K562 (cell line): ENCODE measurements at regions not wholly inside any gene's neighbourhood (a gene's known extent, or its start where the extent isn't known, plus 50 kb on each side); places are given as distances from the start of the nearest gene placed in this dataset.

Experiments
- ATAC-seq: fragments of 200-7000 bp; cut with Tn5 transposase; 3 replicates; pipeline ENCODE4 v1.9.1; 2020; ENCODE audit warnings: moderate library complexity
- BruUV-seq: library from RNA; stranded (reverse); fragments of 400-500 nt; replicated peaks from 2 replicates; lab custom pipeline; 2021; lab: Mats Ljungman, UMichigan
- CTCF ChIA-PET: fragments of 300-600 bp; formaldehyde crosslinking; extraction: SDS; loops from one replicate; lab custom pipeline; 2021; ENCODE audit warnings: low intra/inter-chr PET ratio; lab: Yijun Ruan, JAX
- POLR2A ChIA-PET: fragments of 300-600, 350-650 bp; sonication (Branson Sonifier 250); formaldehyde crosslinking; extraction: SDS; loops from one replicate; lab custom pipeline; 2021; ENCODE audit warnings: antibody characterized with exemption, inconsistent platforms; lab: Yijun Ruan, JAX
- DNase-seq, 4 experiments: peaks; one replicate each; pipeline versions ENCODE4 v3.0.0 to v3.0.0-alpha.2; 2011 to 2018; ENCODE audit warnings: low spot score in 3 of 4, mixed read lengths in 3 of 4; ENCODE audit errors: extremely low read depth in 1 of 4
- FAIRE-seq: peaks from 2 replicates; lab custom pipeline; 2011; peaks lifted over from hg19 to GRCh38; lab: Jason Lieb, UNC
- H2AFZ ChIP-seq: 2 replicates; pipeline ENCODE4 v1.6.0; 2011; ENCODE audit warnings: low read depth, low read length, control low read depth, inconsistent platforms
- H3K27ac ChIP-seq: fragments of 200-600 bp; 3 replicates; pipeline ENCODE4 v1.8.0; 2011; ENCODE audit warnings: low read depth, mild to moderate bottlenecking, control low read depth, inconsistent platforms, low read length, moderate library complexity, mixed read lengths; ENCODE audit errors: extremely low read depth
- H3K27me3 ChIP-seq, 2 experiments: fragments of 300-600 bp in 1 of 2; 2 replicates in 1 of 2; 3 replicates in 1 of 2; pipeline versions ENCODE4 v1.6.0 to v1.8.0; 2011; ENCODE audit warnings: inconsistent platforms in 2 of 2, low read length in 2 of 2, mild to moderate bottlenecking in 1 of 2, mixed read lengths in 1 of 2, moderate library complexity in 1 of 2; ENCODE audit not compliant: control insufficient read depth in 2 of 2, insufficient read depth in 2 of 2
- H3K36me3 ChIP-seq: fragments of 300-600 bp; 3 replicates; pipeline ENCODE4 v1.8.0; 2011; ENCODE audit warnings: mild to moderate bottlenecking, low read length, inconsistent platforms; ENCODE audit not compliant: control insufficient read depth, insufficient read depth
- H3K4me1 ChIP-seq, 2 experiments: fragments of 200-600 bp in 1 of 2; replicated peaks in 1 of 2; 2 replicates in 1 of 2; 3 replicates in 1 of 2; pipeline versions ENCODE4 v1.5.1 to v1.8.0; 2011; ENCODE audit warnings: inconsistent platforms in 2 of 2, low read length in 2 of 2, mild to moderate bottlenecking in 1 of 2, mixed read lengths in 1 of 2, moderate library complexity in 1 of 2; ENCODE audit not compliant: control insufficient read depth in 2 of 2, insufficient read depth in 2 of 2
- H3K4me2 ChIP-seq: 2 replicates; pipeline ENCODE4 v1.6.1; 2011; ENCODE audit warnings: low read length, control low read depth, inconsistent platforms, mixed read lengths; ENCODE audit not compliant: insufficient read depth
- H3K4me3 ChIP-seq: fragments of 200-600 bp; sonication (generic), shearing (Covaris generic); 2 replicates; pipeline ENCODE4 v1.5.1; 2016; ENCODE audit warnings: control low read depth, inconsistent platforms
- H3K79me2 ChIP-seq: fragments of 200-600 bp; 3 replicates; pipeline ENCODE4 v1.8.0; 2011; ENCODE audit warnings: low read length, inconsistent platforms; ENCODE audit not compliant: control insufficient read depth, insufficient read depth
- H3K9ac ChIP-seq, 2 experiments: 2 replicates each; pipeline versions ENCODE4 v1.6.0 to v1.6.1; 2011; ENCODE audit warnings: low read depth in 2 of 2, low read length in 2 of 2, control low read depth in 1 of 2, inconsistent platforms in 1 of 2, mild to moderate bottlenecking in 1 of 2, mixed read lengths in 1 of 2; ENCODE audit not compliant: insufficient read depth in 1 of 2
- H3K9me1 ChIP-seq: one replicate; pipeline ENCODE4 v1.6.0; 2011; ENCODE audit warnings: inconsistent platforms, mild to moderate bottlenecking, low read length, moderate library complexity; ENCODE audit not compliant: control insufficient read depth, insufficient read depth
- H3K9me3 ChIP-seq: replicated peaks from 2 replicates; pipeline ENCODE4 v1.5.1; 2011; ENCODE audit warnings: low read depth, low read length, inconsistent platforms; ENCODE audit not compliant: control insufficient read depth, insufficient read depth
- H4K20me1 ChIP-seq: replicated peaks from 2 replicates; pipeline ENCODE4 v1.6.1; 2011; ENCODE audit warnings: low read length, inconsistent platforms, mixed read lengths; ENCODE audit not compliant: control insufficient read depth, insufficient read depth
- EGR1 ChIP-seq: fragments of 450-650 bp; conservative IDR thresholded peaks from 2 replicates; pipeline ENCODE4 v1.6.1; 2017; ENCODE audit warnings: mild to moderate bottlenecking
- EHMT2 ChIP-seq: fragments of 450-650 bp; IDR thresholded peaks from 2 replicates; pipeline ENCODE4 v1.6.1; 2018; ENCODE audit warnings: antibody characterized with exemption
- ETV1 ChIP-seq: fragments of 450-650 bp; conservative IDR thresholded peaks from 2 replicates; pipeline ENCODE4 v1.6.1; 2016; ENCODE audit warnings: missing genetic modification characterization, control low read depth, low read depth, missing compliant biosample characterization
- RHOXF2B ChIP-seq: fragments of 250-450 bp; sonication (Bioruptor Pico); conservative IDR thresholded peaks from 2 replicates; pipeline ENCODE4 v1.5.1; 2021
- TCF3 ChIP-seq: sonication (generic); formaldehyde crosslinking; IDR thresholded peaks from 2 replicates; pipeline ENCODE4 v1.4.0; 2020; ENCODE audit warnings: mild to moderate bottlenecking, missing genetic modification reagents
- ZNF239 ChIP-seq: fragments of 250-450 bp; sonication (Bioruptor Pico); IDR thresholded peaks from 2 replicates; pipeline ENCODE4 v1.4.0; 2020; ENCODE audit warnings: mild to moderate bottlenecking
- ZNF253 ChIP-seq: fragments of 250-450 bp; sonication (Bioruptor Pico); conservative IDR thresholded peaks from 2 replicates; pipeline ENCODE4 v1.6.1; 2021; ENCODE audit warnings: mild to moderate bottlenecking
- ZNF324 ChIP-seq: fragments of 250-450 bp; sonication (Bioruptor Pico); IDR thresholded peaks from 2 replicates; pipeline ENCODE4 v1.4.0; 2020; ENCODE audit warnings: mild to moderate bottlenecking
- ZNF696 ChIP-seq: fragments of 250-450 bp; sonication (Bioruptor Pico); conservative IDR thresholded peaks from 2 replicates; pipeline ENCODE4 v1.4.0; 2020; ENCODE audit warnings: mild to moderate bottlenecking, moderate library complexity
- WGBS: fragments of 100-300 bp; shearing (Covaris generic); methylation state at CpG from one replicate; pipeline ENCODE4 v1.1.6; 2016; ENCODE audit warnings: low coverage, mixed read lengths; ENCODE audit not compliant: insufficient coverage; ENCODE audit errors: missing lambda C conversion rate; 5-methylcytosine and 5-hydroxymethylcytosine counted together
- in situ Hi-C: fragments of 300-500 bp; cut with MboI; formaldehyde crosslinking; loops from 4 replicates; pipeline ENCODE4 v1.15.0; 2018; ENCODE audit warnings: inconsistent platforms, mixed read lengths
- intact Hi-C: fragments of 100-400 bp; cut with micrococcal nuclease; formaldehyde crosslinking; loops from 2 replicates; pipeline ENCODE4 v1.14.2; 2022
- TF ChIP-seq, protein P1 (sequence below): fragments of 200-800 bp; sonication (Bioruptor generic); IDR thresholded peaks from 2 replicates; pipeline ENCODE4 v1.6.1; 2017; ENCODE audit warnings: missing genetic modification characterization, missing compliant biosample characterization

- intact Hi-C loops, result no loop called here
- TF ChIP-seq TCF3 (CRISPR knock-in tag) (no peak), EHMT2 (no peak), ETV1 (tag) (no peak), RHOXF2B (CRISPR knock-in tag) (no peak), ZNF696 (CRISPR knock-in tag) (no peak)
- no peak for DNase-seq
- H3K4me2 ChIP-seq, result no peak overlapping the region
- no peak for ATAC-seq
- FAIRE-seq, result no peak
- H3K9me3 ChIP-seq, result no peaks in the 10 kb centered on the region
- in situ Hi-C loops, result no loop called here
- H3K9ac ChIP-seq, result no peak overlapping the region
- H3K27me3 ChIP-seq, result no peaks in the 10 kb centered on the region
- H3K9me1 ChIP-seq, result no peaks in the 10 kb centered on the region
- no peak overlapping the region for H2AFZ ChIP-seq
- no peak overlapping the region for H3K27ac ChIP-seq
- CTCF ChIA-PET, result interaction anchor here (0.6 kb wide), 1 partner anchor 27 kb away, joined by 3 read pairs; no protein-coding TSS in a partner anchor
- WGBS, result 0% methylated on average over 3 of the region's 3 CpGs
- no peaks in the 10 kb centered on the region for H3K4me1 ChIP-seq
- no peaks in the 10 kb centered on the region for H3K36me3 ChIP-seq
- H3K4me3 ChIP-seq, result no peak overlapping the region
- no peaks in the 10 kb centered on the region for H4K20me1 ChIP-seq
- BruUV-seq, result no TSS peak
- no peaks in the 10 kb centered on the region for H3K79me2 ChIP-seq
- POLR2A ChIA-PET, result interaction anchor here (0.7 kb wide), 1 partner anchor 134 kb away, joined by 3 read pairs; no protein-coding TSS in a partner anchor
Measured at GRCh38 chr16:20242568-20243255, 84.6 kb downstream of the GP2 start.

GRCh38 chr16:20241321-20241720, 86.0 kb downstream of the GP2 start:
- 0% methylated on average over 2 of the region's 2 CpGs for WGBS
- no peak overlapping the region for H3K4me3 ChIP-seq
- FAIRE-seq, result no peak
- no peak overlapping the region for H3K27ac ChIP-seq
- no peaks in the 10 kb centered on the region for H3K27me3 ChIP-seq
- no peak overlapping the region for H3K9ac ChIP-seq
- POLR2A ChIA-PET, result no interaction called here
- no TSS peak for BruUV-seq
- no peak for ATAC-seq
- TF ChIP-seq ZNF253 (CRISPR knock-in tag), result no peak
- TF ChIP-seq EGR1, result no peak
- TF ChIP-seq ZNF239 (CRISPR knock-in tag), result no peak
- TF ChIP-seq, protein P1, sequence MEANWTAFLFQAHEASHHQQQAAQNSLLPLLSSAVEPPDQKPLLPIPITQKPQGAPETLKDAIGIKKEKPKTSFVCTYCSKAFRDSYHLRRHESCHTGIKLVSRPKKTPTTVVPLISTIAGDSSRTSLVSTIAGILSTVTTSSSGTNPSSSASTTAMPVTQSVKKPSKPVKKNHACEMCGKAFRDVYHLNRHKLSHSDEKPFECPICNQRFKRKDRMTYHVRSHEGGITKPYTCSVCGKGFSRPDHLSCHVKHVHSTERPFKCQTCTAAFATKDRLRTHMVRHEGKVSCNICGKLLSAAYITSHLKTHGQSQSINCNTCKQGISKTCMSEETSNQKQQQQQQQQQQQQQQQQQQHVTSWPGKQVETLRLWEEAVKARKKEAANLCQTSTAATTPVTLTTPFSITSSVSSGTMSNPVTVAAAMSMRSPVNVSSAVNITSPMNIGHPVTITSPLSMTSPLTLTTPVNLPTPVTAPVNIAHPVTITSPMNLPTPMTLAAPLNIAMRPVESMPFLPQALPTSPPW (CRISPR knock-in tag), result no peak
- TF ChIP-seq ZNF324, result no peak
- TF ChIP-seq, all 486 proteins: peak for 0
- H3K79me2 ChIP-seq, result no peaks in the 10 kb centered on the region
- no peaks in the 10 kb centered on the region for H3K9me3 ChIP-seq
- no peak for DNase-seq
- CTCF ChIA-PET, result no interaction called here
- H4K20me1 ChIP-seq, result no peaks in the 10 kb centered on the region
- no peaks in the 10 kb centered on the region for H3K4me1 ChIP-seq
- H2AFZ ChIP-seq, result no peak overlapping the region
- no peaks in the 10 kb centered on the region for H3K36me3 ChIP-seq
- H3K9me1 ChIP-seq, result no peaks in the 10 kb centered on the region
- H3K4me2 ChIP-seq, result no peak overlapping the region
- in situ Hi-C loops, result no loop called here
- intact Hi-C loops, result no loop called here
